ENCODE measurements at regions not wholly inside any gene's neighbourhood (a gene's known extent, or its start where the extent isn't known, plus 50 kb on each side); places are given as distances from the start of the nearest gene placed in this dataset.
"Not testable (repeated sequence)": the region's sequence is repeated elsewhere in the genome, so short reads cannot be mapped to it uniquely, and the experiment has no call there.

- peak; percentile 40 for DNase-seq
Measured at GRCh38 chr2:65636813-65637483, 204.5 kb upstream of the SPRED2 start.

- no peak for DNase-seq
Measured at GRCh38 chr2:65636024-65636423, 203.6 kb upstream of the SPRED2 start.

GRCh38 chr2:65634304-65634703 is 201.9 kb upstream of the SPRED2 start:
- no peak for DNase-seq

GRCh38 chr2:65630643-65631042 is 198.2 kb upstream of the SPRED2 start:
- DNase-seq, result peak; percentile 84

GRCh38 chr2:65628156-65628555 is 195.8 kb upstream of the SPRED2 start:
- DNase-seq, result no peak

GRCh38 chr2:65626831-65627230 is 194.4 kb upstream of the SPRED2 start:
- DNase-seq, result no peak

- DNase-seq, result no peak
Measured at GRCh38 chr2:65625982-65626381, 193.6 kb upstream of the SPRED2 start.

- DNase-seq, result no peak
Measured at GRCh38 chr2:65622951-65623535, 190.6 kb upstream of the SPRED2 start.

GRCh38 chr2:65622499-65622898 is 190.1 kb upstream of the SPRED2 start:
- DNase-seq, result no peak

- no peak for DNase-seq
Measured at GRCh38 chr2:65620524-65620923, 188.1 kb upstream of the SPRED2 start.

- no peak for DNase-seq
Measured at GRCh38 chr2:65620026-65620425, 187.6 kb upstream of the SPRED2 start.

- DNase-seq, result no peak
Measured at GRCh38 chr2:65615602-65616001, 183.2 kb upstream of the SPRED2 start.

GRCh38 chr2:65613968-65614555 is 181.7 kb upstream of the SPRED2 start:
- no peak for DNase-seq

GRCh38 chr2:65611488-65611887 is 179.1 kb upstream of the SPRED2 start:
- DNase-seq, result no peak

- DNase-seq, result no peak
Measured at GRCh38 chr2:65608916-65609315, 176.5 kb upstream of the SPRED2 start.

- no peak for DNase-seq
Measured at GRCh38 chr2:65608466-65608865, 176.1 kb upstream of the SPRED2 start.

GRCh38 chr2:65607662-65608305 is 175.4 kb upstream of the SPRED2 start:
- no peak for DNase-seq

GRCh38 chr2:65605743-65606058 is 173.3 kb upstream of the SPRED2 start:
- no peak for DNase-seq

GRCh38 chr2:65605058-65605742 is 172.8 kb upstream of the SPRED2 start:
- peak; percentile 34 for DNase-seq

GRCh38 chr2:65604246-65604645 is 171.8 kb upstream of the SPRED2 start:
- peak; percentile 14 for DNase-seq

- DNase-seq, result no peak
Measured at GRCh38 chr2:65602603-65603235, 170.3 kb upstream of the SPRED2 start.

GRCh38 chr2:65600871-65601270 is 168.5 kb upstream of the SPRED2 start:
- DNase-seq, result not testable (repeated sequence)

GRCh38 chr2:65600351-65600750 is 168.0 kb upstream of the SPRED2 start:
- not testable (repeated sequence) for DNase-seq
